ENCODE measurements at regions not wholly inside any gene's neighbourhood (a gene's known extent, or its start where the extent isn't known, plus 50 kb on each side); places are given as distances from the start of the nearest gene placed in this dataset.
"Not testable (repeated sequence)": the region's sequence is repeated elsewhere in the genome, so short reads cannot be mapped to it uniquely, and the experiment has no call there.

DNA sequence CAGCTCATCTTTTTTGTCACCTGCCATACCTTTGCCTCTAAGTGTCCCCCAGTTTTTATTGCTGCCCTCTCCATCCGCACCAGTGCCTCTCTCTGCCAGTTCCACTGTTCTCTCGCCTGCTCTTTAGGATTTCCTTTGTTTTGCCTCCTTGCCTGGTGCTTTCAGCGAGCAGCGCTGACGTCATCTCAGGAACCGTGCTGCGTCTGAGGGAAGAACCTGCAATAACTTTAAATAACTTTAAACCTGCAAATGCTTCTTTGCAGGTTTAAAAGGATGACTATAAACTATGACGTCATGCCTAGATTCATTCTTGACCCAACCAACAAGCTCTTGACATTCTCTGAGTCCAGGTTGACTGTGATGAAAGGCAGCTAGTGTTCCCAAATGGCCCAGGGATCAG lies 105.1 kb downstream of the LRRC74B start:
- peak; percentile 21 for DNase-seq
- CTCF ChIA-PET, result not testable (repeated sequence)

DNA sequence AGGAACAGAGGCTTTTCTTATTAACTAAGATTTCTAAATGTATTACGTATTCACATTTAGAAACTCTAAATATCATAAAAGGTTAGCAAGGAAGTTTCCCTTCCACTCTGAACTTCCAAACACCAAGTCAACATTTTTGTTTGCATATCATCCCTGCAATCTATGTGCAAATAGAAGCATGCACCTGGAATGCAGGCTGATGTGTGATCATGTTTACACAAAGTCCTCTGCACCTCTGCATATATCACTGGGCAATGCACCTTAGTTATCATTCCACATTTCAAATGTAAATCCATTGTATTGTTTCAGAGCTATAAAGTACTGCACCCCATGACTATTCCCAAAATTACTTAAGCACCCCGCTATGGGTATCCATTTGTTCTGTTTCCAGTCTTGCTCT lies 142.1 kb downstream of the LRRC74B start:
- POLR2A ChIA-PET; H3K27me3 Mint-ChIP-seq; H3K9me3 Mint-ChIP-seq (ENCODE audit: low read depth); DNase-seq; H3K36me3 Mint-ChIP-seq (ENCODE audit: low read depth); H3K27ac Mint-ChIP-seq; H3K4me1 Mint-ChIP-seq; CTCF ChIA-PET; intact Hi-C loops (cut with DNase I, micrococcal nuclease); H3K4me3 Mint-ChIP-seq; ATAC-seq: not testable (repeated sequence)

More for the DNA sequence above, 105.1 kb downstream of the LRRC74B start:
- H3K36me3 Mint-ChIP-seq (ENCODE audit: low read depth); H3K4me1 Mint-ChIP-seq; H3K9me3 Mint-ChIP-seq (ENCODE audit: low read depth); POLR2A ChIA-PET; intact Hi-C loops (cut with DNase I, micrococcal nuclease); H3K27me3 Mint-ChIP-seq; H3K4me3 Mint-ChIP-seq; ATAC-seq: not testable (repeated sequence)
- peak overlapping the region; percentile 31 for H3K27ac Mint-ChIP-seq

DNA sequence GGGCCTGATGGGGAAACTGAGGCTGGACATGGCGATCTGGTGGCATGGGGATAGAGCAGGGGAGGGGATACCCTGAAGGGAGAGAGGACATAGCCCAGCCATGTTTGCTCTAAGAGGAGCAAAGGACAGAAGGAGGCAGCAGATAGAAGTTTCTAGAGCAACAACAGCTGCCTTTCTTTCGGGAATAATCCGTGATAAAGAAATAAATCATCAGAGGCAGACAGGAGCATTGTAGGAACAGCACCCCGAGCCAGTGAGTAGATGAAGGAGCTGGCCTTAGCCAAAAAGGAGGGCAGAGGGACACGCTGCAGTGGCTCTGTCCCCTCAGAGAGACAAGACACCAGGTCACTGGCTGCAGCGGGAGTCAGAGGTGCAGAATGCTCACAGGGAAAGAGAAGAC lies 166.3 kb downstream of the LRRC74B start:
- H3K4me1 Mint-ChIP-seq; H3K27ac Mint-ChIP-seq; H3K27me3 Mint-ChIP-seq; H3K36me3 Mint-ChIP-seq (ENCODE audit: low read depth); H3K4me3 Mint-ChIP-seq; DNase-seq; CTCF ChIA-PET; POLR2A ChIA-PET; intact Hi-C loops (cut with DNase I, micrococcal nuclease); ATAC-seq; H3K9me3 Mint-ChIP-seq (ENCODE audit: low read depth): not testable (repeated sequence)

DNA sequence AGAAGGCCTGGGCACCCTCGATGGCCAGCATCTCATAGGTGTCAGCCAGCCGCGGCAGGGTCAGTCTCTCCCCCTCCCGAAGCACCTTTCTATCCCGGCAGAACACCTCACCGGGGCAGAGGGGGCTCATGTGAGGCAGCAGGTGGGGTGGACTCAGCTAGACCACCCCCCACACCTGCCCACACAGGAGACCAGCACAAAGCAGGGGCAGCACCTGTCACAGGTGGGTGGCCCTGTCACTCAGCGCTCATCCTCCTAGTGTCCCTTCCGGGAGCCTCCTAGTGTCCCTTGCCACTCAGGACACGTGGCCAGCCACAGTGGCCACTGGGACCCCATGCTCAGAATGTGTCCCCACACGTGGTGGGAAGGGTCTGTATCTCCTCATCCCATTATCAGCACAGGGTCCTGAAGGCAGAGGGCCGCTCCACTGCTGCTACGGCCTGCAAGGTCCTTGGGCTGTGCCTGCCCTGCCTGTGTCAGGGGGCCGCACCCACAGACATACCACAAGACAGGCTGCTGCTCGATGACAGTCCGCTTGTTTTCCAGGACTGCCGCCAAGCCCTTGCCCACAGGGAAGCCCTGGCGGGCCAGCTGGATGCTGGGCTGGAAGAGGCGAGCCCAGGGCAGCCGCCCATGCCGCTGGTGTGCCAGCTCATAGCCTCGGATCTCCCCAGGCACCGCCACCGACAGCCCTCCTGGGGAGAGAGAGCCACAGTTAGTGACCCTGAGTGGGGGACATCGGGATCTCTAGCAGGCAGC lies 167.4 kb upstream of the RIMBP3B start:
- DNase-seq; POLR2A ChIA-PET; CTCF ChIA-PET; ATAC-seq; intact Hi-C loops (cut with DNase I, micrococcal nuclease); H3K4me3 Mint-ChIP-seq; H3K9me3 Mint-ChIP-seq (ENCODE audit: low read depth); H3K27me3 Mint-ChIP-seq; H3K4me1 Mint-ChIP-seq; H3K36me3 Mint-ChIP-seq (ENCODE audit: low read depth); H3K27ac Mint-ChIP-seq: not testable (repeated sequence)

DNA sequence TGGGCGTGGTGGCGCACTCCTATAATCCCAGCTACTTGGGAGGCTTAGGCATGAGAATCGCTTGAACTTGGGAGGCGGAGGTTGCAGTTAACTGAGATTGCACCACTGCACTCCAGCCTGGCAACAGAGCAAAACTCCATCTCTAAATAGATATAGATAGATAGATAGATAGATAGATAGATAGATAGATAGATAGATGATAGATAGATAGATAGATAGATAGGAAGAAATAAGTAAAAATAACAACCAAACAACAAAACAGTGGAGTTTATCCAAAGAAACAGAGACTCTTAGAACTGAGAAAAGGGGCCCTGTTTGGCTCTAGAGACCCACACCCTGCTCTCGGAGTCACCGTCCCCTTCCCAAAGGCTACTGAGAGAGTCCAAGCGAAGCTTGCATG lies 158.7 kb upstream of the RIMBP3B start:
- intact Hi-C loops (cut with DNase I, micrococcal nuclease); H3K27me3 Mint-ChIP-seq; H3K27ac Mint-ChIP-seq; CTCF ChIA-PET; H3K4me3 Mint-ChIP-seq; H3K4me1 Mint-ChIP-seq; ATAC-seq; H3K9me3 Mint-ChIP-seq (ENCODE audit: low read depth); POLR2A ChIA-PET; DNase-seq; H3K36me3 Mint-ChIP-seq (ENCODE audit: low read depth): not testable (repeated sequence)

DNA sequence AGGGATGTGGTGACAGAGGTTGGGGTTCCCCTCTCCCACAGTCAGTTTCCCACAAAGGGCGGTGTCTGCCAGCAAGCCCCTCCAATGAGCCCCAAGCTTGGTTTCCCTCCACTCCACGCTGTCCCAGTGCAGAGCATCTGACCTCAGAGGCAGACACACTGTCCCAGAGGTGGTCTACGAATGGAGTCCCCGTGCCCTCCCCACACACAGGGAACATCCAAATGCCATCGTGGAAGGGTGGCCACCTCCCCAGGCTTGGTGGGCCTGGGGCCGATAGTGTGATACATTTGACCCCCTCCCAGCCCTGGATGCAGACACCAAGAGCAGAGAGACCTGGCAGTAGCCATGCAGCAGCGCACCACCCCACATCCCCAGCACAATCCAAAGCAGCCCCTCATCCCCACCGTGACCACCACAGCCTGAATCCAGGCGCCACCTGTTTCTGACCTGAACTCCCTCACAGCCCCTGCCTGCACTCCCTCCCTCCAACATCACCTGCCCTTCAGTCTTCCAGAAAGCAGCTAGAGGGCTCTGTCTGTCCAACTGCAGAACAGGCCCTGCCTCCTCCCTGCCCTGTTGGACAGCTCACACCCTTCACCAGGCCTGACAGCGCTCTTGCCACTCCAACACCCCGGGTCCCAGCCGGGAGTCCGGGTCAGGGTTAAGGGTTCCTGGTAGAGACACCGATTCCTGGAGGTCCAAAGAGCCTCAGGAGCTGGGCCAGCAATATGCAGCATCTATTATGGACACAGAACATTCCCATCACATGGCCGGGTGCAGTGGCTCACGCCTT lies 156.5 kb upstream of the RIMBP3B start:
- H3K36me3 Mint-ChIP-seq (ENCODE audit: low read depth); H3K9me3 Mint-ChIP-seq (ENCODE audit: low read depth); ATAC-seq; H3K4me3 Mint-ChIP-seq; H3K4me1 Mint-ChIP-seq; DNase-seq; intact Hi-C loops (cut with DNase I, micrococcal nuclease); POLR2A ChIA-PET; H3K27ac Mint-ChIP-seq; H3K27me3 Mint-ChIP-seq; CTCF ChIA-PET: not testable (repeated sequence)

DNA sequence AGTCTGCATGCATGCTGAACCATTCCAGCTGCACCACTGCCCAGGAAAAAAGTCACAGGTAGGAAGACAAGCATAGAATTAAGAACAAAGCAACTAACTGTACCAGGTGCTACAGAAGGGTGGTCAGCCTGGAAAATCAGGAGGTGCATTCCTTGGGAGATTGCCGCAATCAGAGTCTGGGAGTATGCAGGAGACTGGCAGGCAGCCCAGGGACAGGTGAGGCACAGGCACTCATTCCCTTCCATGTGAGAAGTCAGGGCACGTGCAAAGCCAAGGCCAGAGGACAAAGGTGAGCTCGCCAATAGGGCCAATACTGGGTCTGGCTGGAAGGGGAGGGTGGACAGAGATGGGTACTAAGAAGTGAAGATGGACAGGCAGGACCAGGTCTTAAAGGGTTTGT lies 132.1 kb upstream of the RIMBP3B start:
- H3K4me3 Mint-ChIP-seq, result not testable (repeated sequence)

DNA sequence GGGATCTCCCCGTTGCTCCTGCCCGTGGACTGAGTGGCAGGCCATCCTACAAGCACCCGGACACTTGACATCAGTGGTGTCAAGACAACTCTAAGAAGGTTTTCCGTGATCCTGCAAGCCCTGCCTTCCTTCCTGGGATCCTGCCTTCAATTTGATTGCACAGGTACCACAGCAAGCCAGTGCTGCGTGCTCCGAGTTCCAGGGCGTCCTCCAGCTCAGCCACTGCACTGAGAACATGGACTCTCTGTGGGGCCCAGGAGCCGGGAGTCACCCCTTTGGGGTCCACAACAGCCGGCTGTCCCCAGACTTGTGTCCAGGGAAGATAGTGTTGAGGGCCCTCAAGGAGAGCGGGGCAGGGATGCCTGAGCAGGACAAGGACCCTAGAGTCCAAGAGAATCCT lies 100.9 kb upstream of the RIMBP3B start:
- CTCF ChIA-PET; POLR2A ChIA-PET; H3K27ac Mint-ChIP-seq; DNase-seq; H3K9me3 Mint-ChIP-seq (ENCODE audit: low read depth); H3K4me1 Mint-ChIP-seq; H3K27me3 Mint-ChIP-seq; H3K4me3 Mint-ChIP-seq; H3K36me3 Mint-ChIP-seq (ENCODE audit: low read depth); intact Hi-C loops (cut with DNase I, micrococcal nuclease); ATAC-seq: not testable (repeated sequence)

More for the DNA sequence above, 132.1 kb upstream of the RIMBP3B start:
- H3K27me3 Mint-ChIP-seq; intact Hi-C loops (cut with DNase I, micrococcal nuclease); H3K36me3 Mint-ChIP-seq (ENCODE audit: low read depth); H3K4me1 Mint-ChIP-seq; ATAC-seq; CTCF ChIA-PET; DNase-seq; H3K27ac Mint-ChIP-seq; POLR2A ChIA-PET; H3K9me3 Mint-ChIP-seq (ENCODE audit: low read depth): not testable (repeated sequence)

DNA sequence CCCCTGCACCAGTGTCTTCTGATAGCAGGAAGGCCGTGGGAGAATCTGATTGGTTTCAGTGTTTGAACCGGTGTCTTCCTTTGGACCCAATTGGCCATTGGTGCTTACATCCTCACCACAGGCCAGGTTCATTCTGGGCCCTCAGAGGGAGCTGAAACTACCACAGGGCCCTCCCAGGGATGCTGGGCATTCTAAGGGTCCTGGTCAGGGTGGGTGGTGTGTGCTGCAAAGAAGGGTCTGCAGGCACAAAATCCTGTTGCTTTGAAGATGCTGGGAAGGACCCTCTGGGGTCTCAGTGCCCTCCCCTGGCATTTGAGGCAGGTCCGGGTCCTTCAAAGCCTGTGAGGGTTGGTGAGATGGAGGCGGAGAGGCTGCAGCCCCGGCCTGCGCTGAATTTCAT lies 89.8 kb upstream of the RIMBP3B start:
- H3K4me1 Mint-ChIP-seq; intact Hi-C loops (cut with DNase I, micrococcal nuclease); H3K27ac Mint-ChIP-seq; CTCF ChIA-PET; H3K27me3 Mint-ChIP-seq; DNase-seq; H3K4me3 Mint-ChIP-seq; H3K9me3 Mint-ChIP-seq (ENCODE audit: low read depth); POLR2A ChIA-PET; ATAC-seq; H3K36me3 Mint-ChIP-seq (ENCODE audit: low read depth): not testable (repeated sequence)

DNA sequence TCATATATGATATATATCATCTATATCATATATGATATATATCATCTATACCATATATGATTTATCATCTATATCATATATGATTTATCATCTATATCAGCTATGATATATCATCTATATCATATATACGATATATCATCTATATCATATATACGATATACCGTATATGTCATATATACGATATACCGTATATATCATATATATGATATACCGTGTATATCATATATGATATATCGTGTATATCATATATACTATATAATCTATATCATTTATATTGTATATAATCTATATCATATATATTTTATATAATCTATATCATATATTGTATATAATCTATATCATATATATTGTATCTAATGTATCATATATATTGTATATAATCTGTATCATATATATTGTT lies 55.9 kb upstream of the RIMBP3B start:
- H3K9me3 Mint-ChIP-seq (ENCODE audit: low read depth); intact Hi-C loops (cut with DNase I, micrococcal nuclease); CTCF ChIA-PET: not testable (repeated sequence)

More for the DNA sequence above, 55.9 kb upstream of the RIMBP3B start:
- H3K4me1 Mint-ChIP-seq; H3K4me3 Mint-ChIP-seq; H3K27ac Mint-ChIP-seq; POLR2A ChIA-PET; DNase-seq; ATAC-seq; H3K27me3 Mint-ChIP-seq; H3K36me3 Mint-ChIP-seq (ENCODE audit: low read depth): not testable (repeated sequence)
